ENCODE measurements at regions not wholly inside any gene's neighbourhood (a gene's known extent, or its start where the extent isn't known, plus 50 kb on each side); places are given as distances from the start of the nearest gene placed in this dataset.
"Not testable (repeated sequence)": the region's sequence is repeated elsewhere in the genome, so short reads cannot be mapped to it uniquely, and the experiment has no call there.

DNA sequence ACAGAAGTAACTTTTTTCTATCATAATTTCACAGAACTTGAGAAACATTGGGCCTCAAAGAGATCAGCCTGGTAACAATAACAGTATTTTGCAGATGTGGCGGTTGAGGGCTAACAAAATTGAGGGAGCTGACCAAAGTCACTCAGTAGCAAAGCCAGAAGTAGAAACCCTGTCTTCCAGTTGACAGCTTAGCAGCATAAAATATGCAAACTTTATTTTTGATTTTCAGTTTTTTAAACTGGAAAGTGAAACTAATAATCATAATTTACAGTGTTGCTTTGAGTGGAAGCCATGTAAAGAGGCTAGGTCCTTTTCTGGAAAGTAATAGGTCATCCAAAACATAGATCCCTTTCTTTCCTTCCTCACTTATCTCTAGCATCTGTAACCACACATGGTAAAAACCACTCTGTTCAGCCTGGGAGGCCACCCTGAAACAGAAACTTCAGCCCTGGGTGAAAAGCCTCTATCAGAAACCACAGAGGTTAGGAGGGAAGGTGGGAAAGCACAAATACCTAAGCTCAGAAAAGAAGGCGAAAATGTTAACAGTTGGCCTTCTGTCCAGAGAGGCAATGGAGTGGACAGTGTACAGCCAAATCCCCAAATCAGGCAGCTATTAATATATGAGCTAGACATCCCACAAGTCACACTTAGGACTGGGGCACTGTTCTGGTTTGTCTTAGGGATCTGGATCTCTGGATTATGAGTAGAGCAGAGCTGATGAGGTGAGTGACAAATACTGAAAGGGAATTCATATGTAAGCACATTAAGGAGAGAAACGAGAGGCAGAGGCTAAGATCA, 61.1 kb upstream of the ARSJ start:
- Histone ChIP-seq H3K9me3 (ENCODE audit: severe bottlenecking) (no peaks in the 10 kb centered on the region), H3K27me3 (ENCODE audit: insufficient read depth, low read depth, severe bottlenecking) (no peaks in the 10 kb centered on the region), H3K27ac (no peak overlapping the region), H3K4me3 (ENCODE audit: low read depth, low read length) (no peak overlapping the region), H3K36me3 (no peaks in the 10 kb centered on the region)
- no peak for TF ChIP-seq CTCF (IDR thresholded peaks at IDR 0.05; ENCODE audit: low read depth, low read length)
- DNase-seq = no peak

- Histone ChIP-seq H3K9me3 (ENCODE audit: severe bottlenecking) (no peaks in the 10 kb centered on the region), H3K27ac (no peak overlapping the region), H3K4me3 (ENCODE audit: low read depth, low read length) (no peak overlapping the region), H3K36me3 (no peaks in the 10 kb centered on the region), H3K27me3 (ENCODE audit: insufficient read depth, low read depth, severe bottlenecking) (no peaks in the 10 kb centered on the region)
- DNase-seq = no peak
- TF ChIP-seq CTCF (IDR thresholded peaks at IDR 0.05; ENCODE audit: low read depth, low read length) = no peak
These were observed 61.6 kb upstream of the ARSJ start for GRCh38 chr4:114041117-114041475.

DNA sequence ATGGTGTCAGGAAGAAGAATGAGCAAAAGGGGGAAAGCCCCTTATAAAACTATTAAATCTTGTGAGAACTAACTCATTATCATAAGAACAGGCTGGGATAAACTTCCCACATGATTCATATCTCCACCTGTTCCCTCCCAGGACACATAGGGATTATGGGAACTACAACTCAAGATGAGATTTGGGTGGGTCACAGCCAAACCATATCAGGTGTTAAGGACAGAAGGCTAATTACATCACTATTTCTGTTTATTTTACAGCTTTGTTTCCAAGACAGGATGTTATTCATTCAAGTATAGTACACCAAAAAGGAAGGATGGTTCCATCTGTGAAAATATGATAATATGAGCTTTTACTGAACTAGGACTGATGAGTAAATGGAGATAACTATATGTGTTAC, 63.7 kb upstream of the ARSJ start:
- H3K27ac ChIP-seq = no peak overlapping the region
- no peak for DNase-seq
- no peaks in the 10 kb centered on the region for H3K36me3 ChIP-seq
- no peak overlapping the region for H3K4me3 ChIP-seq (ENCODE audit: low read depth, low read length)
- H3K27me3 ChIP-seq (ENCODE audit: insufficient read depth, low read depth, severe bottlenecking) = no peaks in the 10 kb centered on the region
- H3K9me3 ChIP-seq (ENCODE audit: severe bottlenecking) = no peaks in the 10 kb centered on the region
- TF ChIP-seq CTCF (IDR thresholded peaks at IDR 0.05; ENCODE audit: low read depth, low read length) = no peak

DNA sequence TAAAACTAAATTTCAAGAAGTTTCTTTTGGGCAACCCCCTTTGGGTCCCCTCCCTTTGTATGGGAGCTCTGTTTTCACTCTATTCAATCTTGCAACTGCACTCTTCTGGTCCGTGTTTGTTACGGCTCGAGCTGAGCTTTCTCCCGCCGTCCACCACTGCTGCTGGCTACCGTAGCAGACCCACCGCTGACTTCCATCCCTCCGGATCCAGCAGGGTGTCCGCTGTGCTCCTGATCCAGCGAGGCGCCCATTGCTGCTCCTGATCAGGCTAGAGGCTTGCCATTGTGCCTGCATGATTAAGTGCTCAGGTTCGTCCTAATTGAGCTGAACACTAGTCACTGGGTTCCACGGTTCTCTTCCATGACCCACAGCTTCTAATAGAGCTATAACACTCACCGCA, 64.9 kb upstream of the ARSJ start:
- H3K27ac ChIP-seq; DNase-seq; H3K9me3 ChIP-seq (ENCODE audit: severe bottlenecking); H3K27me3 ChIP-seq (ENCODE audit: insufficient read depth, low read depth, severe bottlenecking); H3K4me3 ChIP-seq (ENCODE audit: low read depth, low read length); H3K36me3 ChIP-seq: not testable (repeated sequence)

DNA sequence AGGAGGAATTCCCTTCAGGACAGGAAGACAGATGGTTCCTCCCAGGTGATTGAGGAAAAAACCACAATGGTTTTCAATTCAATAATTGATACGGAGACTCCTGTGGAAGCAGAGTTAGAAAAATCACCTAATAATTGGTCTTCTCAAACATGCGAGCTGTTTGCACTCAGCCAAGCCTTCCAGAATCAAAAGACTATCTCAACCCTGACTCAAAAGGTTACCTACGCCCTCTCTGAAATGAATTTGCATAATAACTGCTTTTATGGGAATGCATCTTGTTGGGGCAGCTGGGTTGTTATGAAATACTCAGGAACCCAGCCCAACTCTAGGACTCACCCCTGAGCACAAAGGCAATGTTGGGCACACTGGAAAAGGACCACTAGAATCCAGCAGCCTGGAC, 66.9 kb upstream of the ARSJ start:
- no peaks in the 10 kb centered on the region for H3K36me3 ChIP-seq
- no peak overlapping the region for H3K27ac ChIP-seq
- no peaks in the 10 kb centered on the region for H3K9me3 ChIP-seq (ENCODE audit: severe bottlenecking)
- no peaks in the 10 kb centered on the region for H3K27me3 ChIP-seq (ENCODE audit: insufficient read depth, low read depth, severe bottlenecking)
- no peak for TF ChIP-seq CTCF (IDR thresholded peaks at IDR 0.05; ENCODE audit: low read depth, low read length)
- no peak for DNase-seq
- no peak overlapping the region for H3K4me3 ChIP-seq (ENCODE audit: low read depth, low read length)

DNA sequence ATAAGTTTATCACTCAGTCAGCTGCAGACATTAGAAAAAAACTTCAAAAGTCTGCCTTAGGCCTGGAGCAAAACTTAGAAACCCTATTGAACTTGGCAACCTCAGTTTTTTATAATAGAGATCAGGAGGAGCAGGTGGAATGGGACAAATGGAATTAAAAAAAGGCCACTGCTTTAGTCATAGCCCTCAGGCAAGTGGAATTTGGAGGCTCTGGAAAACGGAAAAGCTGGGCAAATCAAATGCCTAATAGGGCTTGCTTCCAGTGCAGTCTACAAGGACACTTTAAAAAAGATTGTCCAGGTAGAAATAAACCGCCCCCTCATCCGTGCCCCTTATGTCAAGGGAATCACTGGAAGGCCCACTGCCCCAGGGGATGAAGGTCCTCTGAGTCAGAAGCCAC, 68.7 kb upstream of the ARSJ start:
- H3K4me3 ChIP-seq (ENCODE audit: low read depth, low read length); H3K27ac ChIP-seq; DNase-seq; H3K36me3 ChIP-seq; H3K9me3 ChIP-seq (ENCODE audit: severe bottlenecking); H3K27me3 ChIP-seq (ENCODE audit: insufficient read depth, low read depth, severe bottlenecking): not testable (repeated sequence)

- DNase-seq = no peak
- H3K36me3 ChIP-seq = no peaks in the 10 kb centered on the region
- no peak overlapping the region for H3K4me3 ChIP-seq (ENCODE audit: low read depth, low read length)
- TF ChIP-seq CTCF (IDR thresholded peaks at IDR 0.05; ENCODE audit: low read depth, low read length) = no peak
- H3K9me3 ChIP-seq (ENCODE audit: severe bottlenecking) = no peaks in the 10 kb centered on the region
- no peaks in the 10 kb centered on the region for H3K27me3 ChIP-seq (ENCODE audit: insufficient read depth, low read depth, severe bottlenecking)
- H3K27ac ChIP-seq = no peak overlapping the region
These were observed 72.8 kb upstream of the ARSJ start for GRCh38 chr4:114052227-114052626.

Data from WERI-Rb-1 (cell line).